Fibroblast of skin of right quadriceps (primary cell): ENCODE measurements at regions not wholly inside any gene's neighbourhood (a gene's known extent, or its start where the extent isn't known, plus 50 kb on each side); places are given as distances from the start of the nearest gene placed in this dataset.
A peak's percentile ranks its signal among the peaks of the same experiment; 100 is the strongest.

Experiments
- DNase-seq: peaks from one replicate; pipeline ENCODE4 v3.0.0-alpha.2; 2013

DNA sequence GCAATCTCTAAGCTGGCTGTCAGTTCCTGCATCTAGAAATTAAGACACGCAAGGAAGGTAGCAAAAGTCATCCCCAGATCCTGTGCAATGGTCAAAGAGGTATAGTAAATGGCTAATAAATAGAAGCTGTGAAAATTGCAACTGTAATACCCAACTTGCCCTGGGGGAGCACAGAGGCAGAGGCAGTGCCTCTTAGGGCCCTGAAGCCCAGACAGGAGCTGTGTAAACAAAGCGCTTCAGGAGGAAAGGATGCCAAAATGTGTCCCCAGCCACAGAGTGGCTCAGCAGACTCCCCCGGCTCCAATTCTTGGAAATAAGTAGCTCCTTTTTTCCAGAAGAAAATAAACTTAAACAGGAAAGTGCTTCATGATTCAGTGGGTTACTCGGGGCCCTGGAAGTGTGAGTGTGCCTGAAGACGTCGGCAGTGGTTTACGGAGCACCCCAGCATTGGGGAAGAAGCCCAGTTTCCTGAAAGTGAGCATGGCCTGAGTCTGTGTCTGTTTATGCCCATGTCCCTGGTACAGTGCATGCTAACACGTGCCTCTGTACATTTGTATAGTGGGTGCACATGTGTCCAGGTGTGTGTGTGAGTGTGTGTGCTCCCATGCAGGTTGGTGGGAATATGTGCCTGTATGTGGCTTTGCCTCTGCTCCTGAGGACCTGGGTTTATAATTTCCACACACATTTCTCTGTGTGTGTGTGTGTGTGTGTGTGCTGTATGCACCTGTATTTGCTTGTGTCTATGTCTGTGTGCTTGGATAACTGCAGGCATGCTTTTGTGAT lies 246.7 kb downstream of the MAFB start:
- peak; percentile 19 for DNase-seq

GRCh38 chr20:40441771-40442170 lies 247.3 kb downstream of the MAFB start:
- no peak for DNase-seq

- peak; percentile 22 for DNase-seq
These were observed 250.7 kb downstream of the MAFB start for GRCh38 chr20:40438161-40438830.

- no peak for DNase-seq
These were observed 253.0 kb downstream of the MAFB start for GRCh38 chr20:40436011-40436410.

GRCh38 chr20:40435146-40435895 lies 253.7 kb downstream of the MAFB start:
- DNase-seq, result no peak

DNA sequence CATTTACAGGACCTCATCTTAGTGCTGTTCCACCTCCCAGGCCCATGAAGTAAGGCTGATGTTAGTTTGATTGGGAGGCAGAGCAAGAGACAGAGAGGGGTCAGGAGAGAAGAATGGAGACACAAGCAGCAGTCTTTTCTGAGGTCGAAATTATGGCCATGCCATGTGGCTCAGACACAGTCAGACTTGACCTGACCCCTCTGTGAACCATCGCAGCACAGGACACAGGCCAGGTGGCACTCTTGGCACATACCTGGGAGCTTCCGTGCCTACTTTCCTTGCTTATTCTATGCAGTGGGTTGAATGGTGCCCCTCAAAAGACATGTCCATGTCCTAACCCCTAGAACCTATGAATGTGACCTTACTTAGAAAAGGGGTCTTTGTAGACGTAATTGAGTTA lies 254.9 kb downstream of the MAFB start:
- no peak for DNase-seq

DNA sequence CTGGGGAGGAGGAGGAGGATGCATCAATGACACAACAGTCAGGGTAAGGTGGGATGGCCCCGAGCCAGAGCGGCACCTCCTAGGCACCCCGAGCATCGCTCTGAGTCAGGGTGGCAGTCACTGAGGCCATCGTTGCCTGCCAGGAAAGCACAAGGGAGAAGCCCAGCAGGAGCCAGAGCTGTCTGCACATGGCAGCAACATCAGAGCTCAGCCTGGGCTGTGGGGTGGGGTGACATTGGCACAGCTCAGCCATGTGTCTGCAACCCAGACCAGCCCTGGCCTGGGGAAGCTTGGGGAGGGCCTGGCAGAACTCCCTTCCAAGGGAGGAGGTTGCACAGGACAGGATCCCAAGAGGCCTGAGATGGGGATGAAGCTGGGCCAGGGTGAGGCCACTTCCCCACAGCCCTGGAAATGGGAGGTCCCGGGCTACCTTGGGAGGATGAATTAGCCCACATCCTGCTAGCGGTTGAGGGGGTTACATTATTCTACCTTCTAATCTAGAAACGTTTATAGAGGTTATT lies 255.6 kb downstream of the MAFB start:
- DNase-seq, result no peak

DNA sequence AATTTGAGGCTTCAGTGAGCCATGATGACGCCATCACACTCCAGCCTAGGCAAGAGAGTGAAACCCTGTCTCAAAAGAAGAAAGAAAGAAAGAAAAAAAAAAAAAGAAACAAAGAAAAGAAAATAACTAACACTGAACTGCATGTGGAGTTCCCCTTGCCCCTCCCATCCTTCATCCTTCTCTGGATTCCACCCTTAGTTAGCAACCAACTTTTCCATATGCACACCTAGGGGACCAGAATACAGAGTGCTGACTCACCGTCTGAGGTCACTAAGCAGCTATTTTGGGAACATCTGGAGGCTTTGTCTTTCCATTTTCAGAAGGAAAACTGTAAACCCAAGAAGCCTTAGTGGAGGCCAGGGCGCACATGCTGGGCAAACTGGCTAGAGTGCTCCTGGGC lies 257.4 kb downstream of the MAFB start:
- peak; percentile 47 for DNase-seq

- no peak for DNase-seq
These were observed 257.9 kb downstream of the MAFB start for GRCh38 chr20:40431112-40431511.

GRCh38 chr20:40427026-40427425 lies 262.0 kb downstream of the MAFB start:
- DNase-seq, result no peak

DNA sequence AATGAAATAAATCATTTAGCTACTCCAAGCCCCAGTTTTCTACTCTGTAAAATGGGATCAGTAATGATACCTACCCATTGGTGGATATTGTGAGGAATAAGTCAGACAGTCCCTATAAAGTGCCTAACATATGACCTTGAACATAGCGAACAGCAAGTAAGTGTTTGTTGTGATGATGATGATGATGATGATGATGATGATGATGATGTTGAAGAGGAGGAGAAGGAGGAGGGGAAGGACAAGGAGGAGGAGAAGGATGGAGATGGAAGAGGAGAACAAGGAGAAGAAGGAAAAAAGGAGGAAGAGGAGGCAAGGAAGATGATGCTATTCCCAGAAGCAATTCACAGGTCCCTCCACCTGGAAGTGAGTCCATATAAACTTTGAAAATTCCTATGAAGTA lies 264.3 kb downstream of the MAFB start:
- no peak for DNase-seq

GRCh38 chr20:40422656-40423055 lies 266.4 kb downstream of the MAFB start:
- no peak for DNase-seq

- no peak for DNase-seq
These were observed 272.8 kb downstream of the MAFB start for GRCh38 chr20:40416274-40416673.

GRCh38 chr20:40414843-40415615 lies 274.0 kb downstream of the MAFB start:
- DNase-seq, result no peak

GRCh38 chr20:40410028-40410427 lies 279.0 kb downstream of the MAFB start:
- DNase-seq, result no peak

DNA sequence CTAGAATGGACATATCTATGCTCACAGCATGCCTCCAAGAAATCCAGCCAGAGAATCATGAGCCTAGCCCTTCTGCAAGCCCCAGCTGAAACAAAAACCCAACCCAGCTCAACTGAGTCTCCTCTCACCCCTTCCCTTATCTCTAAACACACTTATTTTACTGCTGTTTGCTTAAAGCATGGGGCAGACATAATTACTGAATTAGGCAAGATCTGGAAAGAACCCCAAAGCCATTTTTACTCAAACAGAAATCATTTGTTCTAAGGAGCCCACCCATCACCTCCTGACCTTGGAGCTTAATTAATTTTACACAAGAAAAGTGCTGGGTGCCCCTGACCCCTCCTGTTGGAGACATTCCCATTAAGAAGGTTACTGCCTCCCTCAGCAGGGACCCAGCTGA lies 291.6 kb downstream of the MAFB start:
- DNase-seq, result no peak

GRCh38 chr20:40393197-40394079 lies 295.6 kb downstream of the MAFB start:
- DNase-seq, result no peak

DNA sequence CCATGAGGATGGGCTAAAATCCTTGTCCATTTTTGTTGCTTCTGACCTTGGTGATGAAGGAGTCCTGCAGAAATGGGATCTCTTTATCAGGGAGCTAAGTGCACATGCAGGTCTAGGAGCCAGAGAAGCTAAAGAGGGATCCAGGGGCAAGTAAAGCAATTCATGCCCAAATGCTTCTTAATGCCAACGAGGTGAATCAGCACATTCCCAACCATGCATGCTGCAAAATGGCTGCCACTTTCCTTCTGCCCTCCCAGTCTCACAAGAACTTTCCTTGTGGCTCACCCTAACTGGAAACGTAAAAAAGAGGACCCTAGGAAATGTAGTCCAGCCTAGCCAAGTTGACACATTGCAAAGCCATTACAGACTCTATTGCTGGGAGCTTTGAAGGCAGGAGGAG lies 298.4 kb downstream of the MAFB start:
- no peak for DNase-seq

DNA sequence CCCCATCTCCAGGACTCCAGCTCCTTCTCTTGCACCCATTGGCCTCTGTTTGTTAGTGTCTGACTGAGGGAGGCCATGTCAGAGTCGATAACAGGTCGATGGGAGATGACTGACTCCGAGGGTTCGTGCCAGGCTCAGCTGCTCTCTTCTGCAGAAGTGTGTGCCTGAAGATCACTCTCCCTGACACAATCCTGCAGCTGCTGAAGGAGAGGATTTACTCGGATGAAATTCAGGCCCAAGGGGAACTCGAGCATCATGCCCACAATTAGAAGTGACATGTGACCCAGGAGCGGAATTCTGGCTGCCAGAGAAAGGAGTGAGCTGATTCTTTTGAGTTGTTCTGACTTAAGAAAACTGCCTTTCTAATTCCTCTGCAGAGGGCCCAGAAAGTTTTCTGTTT lies 318.2 kb downstream of the MAFB start:
- DNase-seq, result no peak

- DNase-seq, result no peak
These were observed 320.2 kb downstream of the MAFB start for GRCh38 chr20:40368876-40369275.

- no peak for DNase-seq
These were observed 327.1 kb downstream of the MAFB start for GRCh38 chr20:40361916-40362315.
